GM12878 (cell line): ENCODE measurements at regions not wholly inside any gene's neighbourhood (a gene's known extent, or its start where the extent isn't known, plus 50 kb on each side); places are given as distances from the start of the nearest gene placed in this dataset.
"Not testable (repeated sequence)": the region's sequence is repeated elsewhere in the genome, so short reads cannot be mapped to it uniquely, and the experiment has no call there.

Experiments
- ATAC-seq: fragments of 200-7000 bp; cut with Tn5 transposase; 3 replicates; pipeline ENCODE4 v1.9.1; 2020; ENCODE audit warnings: mild to moderate bottlenecking, moderate library complexity
- BruUV-seq: library from RNA; stranded (reverse); fragments of 400-500 nt; replicated peaks from 2 replicates; lab custom pipeline; 2021; lab: Mats Ljungman, UMichigan
- CTCF ChIA-PET: fragments of 300-600 bp; sonication (Branson Sonifier 250); formaldehyde crosslinking; extraction: SDS; loops from one replicate; lab custom pipeline; 2021; ENCODE audit warnings: inconsistent platforms; lab: Yijun Ruan, JAX
- POLR2A ChIA-PET: fragments of 350-600 bp; formaldehyde crosslinking; extraction: SDS; loops from one replicate; lab custom pipeline; 2021; ENCODE audit warnings: inconsistent platforms; lab: Charles Lee
- RAD21 ChIA-PET: fragments of 300-600 bp; sonication (Branson Sonifier 250); formaldehyde crosslinking; loops from one replicate; lab custom pipeline; 2023; ENCODE audit warnings: antibody characterized with exemption; ENCODE audit not compliant: unreplicated experiment; lab: Charles Lee
- SMC1A ChIA-PET: fragments of 300-600 bp; sonication (Branson Sonifier 250); formaldehyde crosslinking; loops from one replicate; lab custom pipeline; 2023; ENCODE audit not compliant: unreplicated experiment, uncharacterized antibody; lab: Charles Lee
- DNase-seq: peaks from one replicate; pipeline ENCODE4 v3.0.0-alpha.2; 2011; ENCODE audit warnings: low read depth, low spot score
- FAIRE-seq: peaks from 3 replicates; lab custom pipeline; 2011; peaks lifted over from hg19 to GRCh38; lab: Jason Lieb, UNC
- H2AFZ ChIP-seq: 2 replicates; pipeline ENCODE4 v1.6.0; 2011; ENCODE audit warnings: low read depth, low read length, control low read depth; ENCODE audit not compliant: control insufficient read depth
- H3K27ac ChIP-seq: 2 replicates; pipeline ENCODE4 v1.5.1; 2011; ENCODE audit warnings: control low read depth; ENCODE audit not compliant: control insufficient read depth, insufficient read depth
- H3K27me3 ChIP-seq, 2 experiments: replicated peaks in 1 of 2; 2 replicates each; pipeline versions ENCODE4 v1.6.0 to v1.6.1; 2011; ENCODE audit warnings: low read length in 1 of 2; ENCODE audit not compliant: control insufficient read depth in 2 of 2, insufficient read depth in 2 of 2
- H3K36me3 ChIP-seq, 2 experiments: 2 replicates each; pipeline ENCODE4 v1.5.1; 2011; ENCODE audit warnings: low read length in 1 of 2; ENCODE audit not compliant: control insufficient read depth in 2 of 2, insufficient read depth in 2 of 2
- H3K4me1 ChIP-seq: 2 replicates; pipeline ENCODE4 v1.6.1; 2011; ENCODE audit warnings: mild to moderate bottlenecking, low read length, moderate library complexity, mixed read lengths; ENCODE audit not compliant: control insufficient read depth, insufficient read depth
- H3K4me2 ChIP-seq: 2 replicates; pipeline ENCODE4 v1.6.0; 2011; ENCODE audit warnings: control low read depth; ENCODE audit not compliant: control insufficient read depth, insufficient read depth
- H3K4me3 ChIP-seq: fragments of 200-600 bp; sonication (generic); 2 replicates; pipeline ENCODE4 v1.5.1; 2016
- H3K79me2 ChIP-seq: 2 replicates; pipeline ENCODE4 v1.6.0; 2011; ENCODE audit warnings: low read length; ENCODE audit not compliant: control insufficient read depth, insufficient read depth
- H3K9ac ChIP-seq: 2 replicates; pipeline ENCODE4 v1.8.0; 2011; ENCODE audit warnings: low read length, control low read depth, mixed read lengths; ENCODE audit not compliant: control insufficient read depth, insufficient read depth
- H3K9me3 ChIP-seq: replicated peaks from 3 replicates; pipeline ENCODE4 v1.5.1; 2011; ENCODE audit warnings: mild to moderate bottlenecking, low read length; ENCODE audit not compliant: control insufficient read depth, insufficient read depth
- H4K20me1 ChIP-seq: 2 replicates; pipeline ENCODE4 v1.6.0; 2011; ENCODE audit not compliant: control insufficient read depth, insufficient read depth
- WGBS: methylation state at CpG from one replicate; pipeline ENCODE4 v1.1.6; 2016; ENCODE audit warnings: low lambda C conversion rate; ENCODE audit not compliant: insufficient replicate concordance, insufficient coverage; ENCODE audit errors: missing lambda C conversion rate; 5-methylcytosine and 5-hydroxymethylcytosine counted together
- in situ Hi-C: fragments of 300-500 bp; cut with MboI; formaldehyde crosslinking; loops from 9 replicates; pipeline ENCODE4 v1.14.3; 2018; ENCODE audit warnings: mixed read lengths
- intact Hi-C: fragments of 100-400 bp; cut with micrococcal nuclease; formaldehyde crosslinking; loops from one replicate; pipeline ENCODE4 v1.14.2; 2022; ENCODE audit not compliant: unreplicated experiment

DNA sequence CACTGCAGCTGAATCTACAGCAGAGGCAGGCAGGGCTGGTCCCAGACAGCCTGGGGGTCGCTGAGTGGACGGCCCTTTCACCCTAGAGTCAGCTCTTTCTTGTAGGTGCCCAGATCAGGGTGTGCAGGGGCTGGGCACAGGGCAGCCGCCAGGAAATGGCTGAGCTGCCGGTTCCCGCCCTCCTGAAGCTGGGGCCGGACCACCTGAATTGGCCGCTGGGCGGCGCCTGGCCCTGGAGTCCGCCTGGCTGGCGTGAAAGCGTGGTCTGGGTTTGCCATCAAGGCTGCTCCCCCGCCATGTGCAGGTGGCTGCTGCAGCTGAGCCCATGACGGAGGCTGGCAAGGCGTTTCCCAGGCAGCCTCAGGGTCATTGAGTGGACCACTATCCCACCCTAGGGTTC is 85.7 kb downstream of the POTEM start:
- H3K79me2 ChIP-seq, H3K4me2 ChIP-seq, CTCF ChIA-PET, H3K9me3 ChIP-seq, ATAC-seq, SMC1A ChIA-PET, H3K27ac ChIP-seq, H4K20me1 ChIP-seq, H3K4me3 ChIP-seq, intact Hi-C loops, FAIRE-seq, DNase-seq, H2AFZ ChIP-seq, H3K9ac ChIP-seq, in situ Hi-C loops, H3K27me3 ChIP-seq, H3K4me1 ChIP-seq, POLR2A ChIA-PET, H3K36me3 ChIP-seq, BruUV-seq, RAD21 ChIA-PET: not testable (repeated sequence)
- WGBS = no CpG with 5 or more reads among the region's 15 CpGs

DNA sequence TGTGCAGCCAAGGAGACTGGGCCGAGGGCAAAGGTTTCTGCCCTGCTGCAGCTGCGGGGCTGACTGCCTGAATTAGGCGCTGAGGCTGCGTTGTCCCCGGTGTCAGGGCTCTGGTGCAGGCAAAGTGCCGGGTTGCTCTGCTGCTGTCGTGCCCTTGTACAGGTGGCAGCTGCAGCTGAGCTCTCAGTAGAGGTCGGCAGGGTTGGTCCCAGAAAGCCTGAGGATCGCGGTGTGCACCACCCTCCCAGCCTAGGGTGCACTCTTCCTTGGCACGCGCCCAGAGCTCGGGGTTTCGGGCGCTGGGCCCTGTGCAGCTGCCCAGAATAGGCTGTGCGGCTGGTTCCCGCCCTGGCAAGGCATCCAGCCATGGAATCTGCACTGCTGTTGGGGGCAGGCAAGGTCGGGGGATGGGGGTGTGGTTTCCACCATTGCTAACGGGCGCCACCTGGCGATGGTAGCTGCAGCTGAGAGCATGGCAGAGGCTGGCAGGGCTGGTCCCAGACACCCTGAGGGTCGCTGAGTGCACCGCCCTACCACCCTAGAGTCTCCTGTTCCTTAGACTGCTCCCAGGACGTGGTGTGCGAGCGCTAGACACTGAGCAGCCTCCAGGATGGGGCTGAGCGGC is 86.3 kb downstream of the POTEM start:
- intact Hi-C loops, POLR2A ChIA-PET: not testable (repeated sequence)

DNA sequence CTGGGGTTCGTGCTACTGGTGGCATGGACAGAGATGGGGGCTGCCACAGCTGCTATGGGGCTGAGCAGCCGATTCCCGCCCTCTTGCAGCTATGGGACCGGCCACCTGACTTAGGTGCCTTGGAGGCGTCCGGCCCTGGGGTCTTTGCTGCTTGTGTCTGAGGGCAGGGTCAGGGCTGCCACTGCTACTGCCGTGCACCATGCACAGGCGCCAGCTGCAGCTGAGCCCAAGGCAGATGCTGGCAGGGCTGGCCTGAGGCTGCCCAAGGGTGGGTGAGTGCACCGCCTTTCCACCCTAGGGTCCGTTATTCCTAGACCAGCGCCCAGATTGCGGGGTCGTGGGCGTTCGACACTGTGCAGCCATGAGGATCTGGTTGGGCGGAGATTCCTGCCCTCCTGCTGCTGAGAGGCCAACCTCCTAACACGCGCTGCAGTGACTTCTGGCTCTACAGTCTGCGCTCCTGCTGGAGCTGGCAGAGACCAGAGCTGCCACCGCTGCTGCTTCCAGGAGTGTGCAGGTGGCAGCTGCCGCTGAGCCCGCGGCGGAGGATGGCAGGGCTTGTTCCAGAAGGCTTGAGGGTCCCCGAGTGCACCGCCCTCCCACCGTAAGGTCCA is 87.0 kb downstream of the POTEM start:
- BruUV-seq, RAD21 ChIA-PET: not testable (repeated sequence)

More for the DNA sequence above, 86.3 kb downstream of the POTEM start:
- CTCF ChIA-PET, H3K9me3 ChIP-seq, H3K79me2 ChIP-seq, H3K27ac ChIP-seq, DNase-seq, H3K36me3 ChIP-seq, H3K27me3 ChIP-seq, H2AFZ ChIP-seq, H3K4me3 ChIP-seq, ATAC-seq, H3K4me2 ChIP-seq, H3K4me1 ChIP-seq, SMC1A ChIA-PET, RAD21 ChIA-PET, in situ Hi-C loops, FAIRE-seq, BruUV-seq, H4K20me1 ChIP-seq, H3K9ac ChIP-seq: not testable (repeated sequence)
- WGBS = no CpG with 5 or more reads among the region's 27 CpGs

DNA sequence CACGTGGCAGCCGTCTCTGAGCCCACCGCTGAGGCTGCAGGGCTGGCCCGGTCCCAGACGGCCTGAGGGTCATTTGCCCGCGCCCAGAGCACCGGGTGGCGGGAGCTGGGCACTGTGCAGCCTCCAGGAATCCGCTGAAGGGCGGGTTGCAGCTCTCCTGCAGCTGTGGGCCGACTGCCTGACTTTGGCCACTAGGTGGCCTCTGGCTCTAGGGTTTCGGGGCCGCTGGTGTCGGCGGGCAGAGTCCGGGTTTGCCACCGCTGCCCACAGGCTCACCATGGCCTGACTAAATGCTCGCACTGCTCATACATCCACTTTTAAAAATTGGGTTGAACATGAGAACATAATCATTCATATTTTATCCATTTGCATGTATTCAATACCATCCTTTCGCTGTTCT is 87.7 kb downstream of the POTEM start:
- SMC1A ChIA-PET, H3K9ac ChIP-seq, H3K4me2 ChIP-seq, intact Hi-C loops, H3K36me3 ChIP-seq, H3K79me2 ChIP-seq, ATAC-seq, H4K20me1 ChIP-seq, BruUV-seq, H3K27me3 ChIP-seq, RAD21 ChIA-PET, H3K4me3 ChIP-seq, CTCF ChIA-PET, in situ Hi-C loops, POLR2A ChIA-PET, H3K27ac ChIP-seq, H3K4me1 ChIP-seq, DNase-seq, H3K9me3 ChIP-seq, H2AFZ ChIP-seq, FAIRE-seq: not testable (repeated sequence)
- no CpG with 5 or more reads among the region's 20 CpGs for WGBS

More for the DNA sequence above, 87.0 kb downstream of the POTEM start:
- H3K27me3 ChIP-seq, H4K20me1 ChIP-seq, SMC1A ChIA-PET, H3K4me1 ChIP-seq, H3K4me3 ChIP-seq, H3K4me2 ChIP-seq, H3K36me3 ChIP-seq, ATAC-seq, H3K9ac ChIP-seq, H2AFZ ChIP-seq, H3K9me3 ChIP-seq, DNase-seq, intact Hi-C loops, POLR2A ChIA-PET, H3K79me2 ChIP-seq, CTCF ChIA-PET, H3K27ac ChIP-seq, FAIRE-seq, in situ Hi-C loops: not testable (repeated sequence)
- no CpG with 5 or more reads among the region's 27 CpGs for WGBS
